ENCODE measurements at regions not wholly inside any gene's neighbourhood (a gene's known extent, or its start where the extent isn't known, plus 50 kb on each side); places are given as distances from the start of the nearest gene placed in this dataset.

- DNase-seq (ENCODE audit: extremely low spot score, insufficient read length, low read depth) (no peak), FAIRE-seq (no peak)
Measured at GRCh38 chr14:71698027-71698426, 234.2 kb upstream of the RGS6 start.

- no peak for FAIRE-seq
Measured at GRCh38 chr14:71698673-71699072, 233.6 kb upstream of the RGS6 start.

GRCh38 chr14:71701990-71702389 is 230.2 kb upstream of the RGS6 start:
- FAIRE-seq = no peak
- DNase-seq (ENCODE audit: extremely low spot score, insufficient read length, low read depth) = no peak

More at GRCh38 chr14:71698673-71699072, 233.6 kb upstream of the RGS6 start:
- no peak for DNase-seq (ENCODE audit: extremely low spot score, insufficient read length, low read depth)

GRCh38 chr14:71702786-71703185 is 229.4 kb upstream of the RGS6 start:
- FAIRE-seq = no peak
- DNase-seq (ENCODE audit: extremely low spot score, insufficient read length, low read depth) = no peak

- FAIRE-seq = no peak
Measured at GRCh38 chr14:71703477-71703876, 228.8 kb upstream of the RGS6 start.

GRCh38 chr14:71704210-71704609 is 228.0 kb upstream of the RGS6 start:
- no peak for DNase-seq (ENCODE audit: extremely low spot score, insufficient read length, low read depth)
- FAIRE-seq = no peak

More at GRCh38 chr14:71703477-71703876, 228.8 kb upstream of the RGS6 start:
- no peak for DNase-seq (ENCODE audit: extremely low spot score, insufficient read length, low read depth)

- no peak for DNase-seq (ENCODE audit: extremely low spot score, insufficient read length, low read depth)
- FAIRE-seq = no peak
Measured at GRCh38 chr14:71705460-71705859, 226.8 kb upstream of the RGS6 start.

- DNase-seq (ENCODE audit: extremely low spot score, insufficient read length, low read depth) = no peak
- FAIRE-seq = no peak
Measured at GRCh38 chr14:71709076-71709475, 223.2 kb upstream of the RGS6 start.

- DNase-seq (ENCODE audit: extremely low spot score, insufficient read length, low read depth) (no peak), FAIRE-seq (no peak)
Measured at GRCh38 chr14:71709987-71710386, 222.2 kb upstream of the RGS6 start.

- DNase-seq (ENCODE audit: extremely low spot score, insufficient read length, low read depth) = no peak
- no peak for FAIRE-seq
Measured at GRCh38 chr14:71711125-71711524, 221.1 kb upstream of the RGS6 start.

- FAIRE-seq (no peak), DNase-seq (ENCODE audit: extremely low spot score, insufficient read length, low read depth) (no peak)
Measured at GRCh38 chr14:71711619-71712018, 220.6 kb upstream of the RGS6 start.

GRCh38 chr14:71712478-71712877 is 219.8 kb upstream of the RGS6 start:
- no peak for FAIRE-seq
- DNase-seq (ENCODE audit: extremely low spot score, insufficient read length, low read depth) = no peak

- DNase-seq (ENCODE audit: extremely low spot score, insufficient read length, low read depth) = no peak
- FAIRE-seq = no peak
Measured at GRCh38 chr14:71713016-71713415, 219.2 kb upstream of the RGS6 start.

GRCh38 chr14:71713451-71713850 is 218.8 kb upstream of the RGS6 start:
- DNase-seq (ENCODE audit: extremely low spot score, insufficient read length, low read depth) (no peak), FAIRE-seq (no peak)

- no peak for FAIRE-seq
- DNase-seq (ENCODE audit: extremely low spot score, insufficient read length, low read depth) = no peak
Measured at GRCh38 chr14:71714225-71714624, 218.0 kb upstream of the RGS6 start.

GRCh38 chr14:71716041-71716772 is 216.0 kb upstream of the RGS6 start:
- no peak for DNase-seq (ENCODE audit: extremely low spot score, insufficient read length, low read depth)
- no peak for FAIRE-seq

GRCh38 chr14:71720978-71721624 is 211.1 kb upstream of the RGS6 start:
- peak; percentile 14 for DNase-seq (ENCODE audit: extremely low spot score, insufficient read length, low read depth)
- peak; percentile 62 for FAIRE-seq

GRCh38 chr14:71721791-71722190 is 210.4 kb upstream of the RGS6 start:
- no peak for FAIRE-seq
- no peak for DNase-seq (ENCODE audit: extremely low spot score, insufficient read length, low read depth)

- no peak for FAIRE-seq
- no peak for DNase-seq (ENCODE audit: extremely low spot score, insufficient read length, low read depth)
Measured at GRCh38 chr14:71722885-71723284, 209.3 kb upstream of the RGS6 start.

- no peak for DNase-seq (ENCODE audit: extremely low spot score, insufficient read length, low read depth)
- FAIRE-seq = no peak
Measured at GRCh38 chr14:71725922-71726579, 206.2 kb upstream of the RGS6 start.

GRCh38 chr14:71726580-71727021 is 205.6 kb upstream of the RGS6 start:
- FAIRE-seq (no peak), DNase-seq (ENCODE audit: extremely low spot score, insufficient read length, low read depth) (no peak)
